A549 (cell line): ENCODE measurements at regions not wholly inside any gene's neighbourhood (a gene's known extent, or its start where the extent isn't known, plus 50 kb on each side); places are given as distances from the start of the nearest gene placed in this dataset.

Experiments
- ATAC-seq, 2 experiments: fragments of 200-7000 bp in 1 of 2; fragments of >200 bp in 1 of 2; cut with Nextera tagmentation in 1 of 2; cut with Tn5 transposase in 1 of 2; 3 replicates each; pipeline versions ENCODE4 v1.8.0 to v1.9.1; 2018 to 2020; ENCODE audit warnings: mild to moderate bottlenecking in 1 of 2, moderate library complexity in 1 of 2
- CTCF ChIA-PET: fragments of 300-600 bp; sonication (Branson Sonifier 250); formaldehyde crosslinking; extraction: SDS; loops from one replicate; lab custom pipeline; 2021; ENCODE audit warnings: antibody characterized with exemption, inconsistent platforms; lab: Yijun Ruan, JAX
- POLR2A ChIA-PET: fragments of 350-600 bp; formaldehyde crosslinking; extraction: SDS; loops from one replicate; lab custom pipeline; 2021; ENCODE audit warnings: antibody characterized with exemption, inconsistent platforms; lab: Yijun Ruan, JAX
- DNase-seq, 2 experiments: peaks; one replicate each; pipeline versions ENCODE4 v3.0.0 to v3.0.0-alpha.2; 2011 to 2016; ENCODE audit warnings: low read depth in 1 of 2, low spot score in 1 of 2
- FAIRE-seq: peaks from 2 replicates; lab custom pipeline; 2011; peaks lifted over from hg19 to GRCh38; lab: Jason Lieb, UNC
- H3K27ac ChIP-seq, 2 experiments: fragments of >200 bp; sonication (Bioruptor Twin); formaldehyde crosslinking; 3 replicates each; pipeline ENCODE4 v1.5.1; 2016 to 2017
- H3K4me1 ChIP-seq: fragments of >200 bp; sonication (Bioruptor Twin); formaldehyde crosslinking; 3 replicates; pipeline ENCODE4 v1.6.1; 2016
- H3K4me2 ChIP-seq: fragments of >200 bp; sonication (Bioruptor Twin); formaldehyde crosslinking; 3 replicates; pipeline ENCODE4 v1.6.1; 2016
- H3K4me3 ChIP-seq: fragments of >200 bp; sonication (Bioruptor Twin); formaldehyde crosslinking; 3 replicates; pipeline ENCODE4 v1.5.1; 2016
- H3K9me3 ChIP-seq: fragments of >200 bp; sonication (Bioruptor Twin); formaldehyde crosslinking; 3 replicates; pipeline ENCODE4 v1.6.1; 2016
- CBX2 ChIP-seq: fragments of 200-600 bp; sonication (generic); IDR thresholded peaks from 2 replicates; pipeline ENCODE4 v1.6.1; 2016; ENCODE audit warnings: low read depth, mild to moderate bottlenecking, borderline replicate concordance
- CEBPB ChIP-seq, 2 experiments: fragments of >200 bp in 1 of 2; sonication (Bioruptor Twin) in 1 of 2; formaldehyde crosslinking in 1 of 2; IDR thresholded peaks; 2 replicates each; pipeline ENCODE4 v1.6.1; 2012 to 2016
- CHD2 ChIP-seq: fragments of 150-350 bp; IDR thresholded peaks from 2 replicates; pipeline ENCODE4 v1.6.1; 2014; ENCODE audit warnings: low read length; ENCODE audit not compliant: partially characterized antibody
- EP300 ChIP-seq, 2 experiments: fragments of >200 bp; sonication (Bioruptor Twin); formaldehyde crosslinking; IDR thresholded peaks; 2 replicates in 1 of 2; 3 replicates in 1 of 2; pipeline ENCODE4 v1.6.1; 2016 to 2017
- ESRRA ChIP-seq: fragments of 150-350 bp; IDR thresholded peaks from 2 replicates; pipeline ENCODE4 v1.6.1; 2014; ENCODE audit warnings: mild to moderate bottlenecking, low read length, borderline replicate concordance
- FOSL2 ChIP-seq, 2 experiments: fragments of 450-650 bp in 1 of 2; fragments of >200 bp in 1 of 2; sonication (Bioruptor Twin) in 1 of 2; formaldehyde crosslinking; IDR thresholded peaks; 2 replicates each; pipeline versions ENCODE4 v1.5.0 to v1.6.1; 2016 to 2020; ENCODE audit warnings: mild to moderate bottlenecking in 1 of 2, moderate library complexity in 1 of 2
- HOXA7 ChIP-seq: fragments of 250-450 bp; sonication (Bioruptor Pico); IDR thresholded peaks from 2 replicates; pipeline ENCODE4 v1.5.0; 2020; ENCODE audit warnings: mild to moderate bottlenecking, moderate library complexity
- JUN ChIP-seq, 2 experiments: fragments of >200 bp; sonication (Bioruptor Twin); formaldehyde crosslinking; IDR thresholded peaks; 2 replicates in 1 of 2; 3 replicates in 1 of 2; pipeline ENCODE4 v1.6.1; 2016 to 2017
- KDM1A ChIP-seq: fragments of 200-600 bp; sonication (generic); IDR thresholded peaks from 2 replicates; pipeline ENCODE4 v1.6.1; 2016; ENCODE audit warnings: low read depth, mild to moderate bottlenecking
- KDM5A ChIP-seq: fragments of 200-600 bp; sonication (generic); IDR thresholded peaks from 2 replicates; pipeline ENCODE4 v1.6.1; 2016; ENCODE audit warnings: antibody characterized with exemption, mild to moderate bottlenecking
- MAFK ChIP-seq: fragments of 450-650 bp; IDR thresholded peaks from 2 replicates; pipeline ENCODE4 v1.6.1; 2014; ENCODE audit not compliant: partially characterized antibody
- MAZ ChIP-seq: fragments of 150-350 bp; IDR thresholded peaks from 2 replicates; pipeline ENCODE4 v1.6.1; 2014; ENCODE audit warnings: antibody characterized with exemption, low read depth, low read length, borderline replicate concordance
- MYC ChIP-seq: IDR thresholded peaks from 2 replicates; pipeline ENCODE4 v1.6.1; 2012; ENCODE audit warnings: mild to moderate bottlenecking, inconsistent platforms, low read length, improper control_type of control experiment, borderline replicate concordance
- NPAS2 ChIP-seq: fragments of 250-450 bp; sonication (Bioruptor Pico); IDR thresholded peaks from 2 replicates; pipeline ENCODE4 v1.8.0; 2022; ENCODE audit warnings: mild to moderate bottlenecking, moderate library complexity, borderline replicate concordance
- NR3C1 ChIP-seq: fragments of >200 bp; sonication (Bioruptor Twin); formaldehyde crosslinking; IDR thresholded peaks from 3 replicates; pipeline ENCODE4 v1.6.1; 2017
- POLR2A ChIP-seq: IDR thresholded peaks from 2 replicates; pipeline ENCODE4 v1.6.1; 2012; ENCODE audit warnings: mild to moderate bottlenecking, low read length
- SMC3 ChIP-seq: fragments of >200 bp; sonication (Bioruptor Twin); formaldehyde crosslinking; IDR thresholded peaks from 3 replicates; pipeline ENCODE4 v1.6.1; 2018; ENCODE audit warnings: inconsistent platforms
- TFCP2L1 ChIP-seq: fragments of 250-450 bp; sonication (Bioruptor Pico); IDR thresholded peaks from 2 replicates; pipeline ENCODE4 v1.5.0; 2021; ENCODE audit warnings: mild to moderate bottlenecking
- ZFP36 ChIP-seq: fragments of 450-650 bp; IDR thresholded peaks from 2 replicates; pipeline ENCODE4 v1.6.1; 2014; ENCODE audit warnings: borderline replicate concordance; ENCODE audit not compliant: partially characterized antibody
- ZNF302 ChIP-seq: fragments of 250-450 bp; sonication (Bioruptor Pico); IDR thresholded peaks from 2 replicates; pipeline ENCODE4 v1.9.0; 2021; ENCODE audit warnings: inconsistent platforms, mild to moderate bottlenecking, moderate library complexity
- ZSCAN20 ChIP-seq: fragments of 250-450 bp; sonication (Bioruptor Pico); IDR thresholded peaks from 2 replicates; pipeline ENCODE4 v1.8.0; 2022; ENCODE audit warnings: mild to moderate bottlenecking, moderate library complexity
- WGBS: methylation state at CpG from one replicate; pipeline ENCODE4 v1.1.6; 2017; ENCODE audit errors: missing lambda C conversion rate; 5-methylcytosine and 5-hydroxymethylcytosine counted together
- TF ChIP-seq, protein P1 (sequence below): IDR thresholded peaks from 2 replicates; pipeline ENCODE4 v1.6.1; 2012; ENCODE audit warnings: low read depth, borderline replicate concordance
- TF ChIP-seq, protein P2 (sequence below): fragments of 150-350 bp; IDR thresholded peaks from 2 replicates; pipeline ENCODE4 v1.6.1; 2014; ENCODE audit warnings: low read depth, mild to moderate bottlenecking, low read length
- TF ChIP-seq, protein P3 (sequence below): fragments of 450-650 bp; IDR thresholded peaks from 2 replicates; pipeline ENCODE4 v1.6.1; 2014; ENCODE audit warnings: antibody characterized with exemption
- TF ChIP-seq, protein P4 (sequence below): IDR thresholded peaks from 2 replicates; pipeline ENCODE4 v1.6.1; 2012
- TF ChIP-seq, protein P5 (sequence below): fragments of >200 bp; sonication (Bioruptor Twin); formaldehyde crosslinking; IDR thresholded peaks from 2 replicates; pipeline ENCODE4 v1.6.1; 2016
- TF ChIP-seq, protein P6 (sequence below): fragments of 250-450 bp; sonication (Bioruptor Pico); IDR thresholded peaks from 2 replicates; pipeline ENCODE4 v1.5.0; 2021; ENCODE audit warnings: mild to moderate bottlenecking, moderate library complexity, borderline replicate concordance

DNA sequence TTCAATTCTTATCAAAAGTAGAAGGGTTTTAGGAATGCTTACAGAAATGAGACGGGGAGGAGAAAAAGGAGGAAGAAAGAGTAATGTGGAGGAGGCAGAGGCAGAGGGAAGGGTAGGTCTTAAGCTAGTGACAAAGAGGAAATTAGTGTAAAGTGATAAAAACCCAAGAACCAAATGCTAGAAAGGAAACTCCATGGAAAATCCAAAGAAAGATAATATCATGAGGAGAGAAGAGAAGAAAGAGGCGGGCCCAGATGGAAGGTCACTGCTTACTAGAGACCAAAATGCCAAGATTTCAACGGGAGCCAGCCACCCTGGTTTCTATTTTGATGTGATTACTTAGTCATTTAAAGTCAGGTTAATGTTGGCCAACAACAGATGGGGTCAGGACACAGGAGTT lies 68.6 kb upstream of the IL12B start:
- ChIA-PET CTCF (interaction anchor here (0.7 to 0.9 kb wide), 2 partner anchors 11 to 28 kb away, joined by 3 read pairs; no protein-coding TSS in a partner anchor), POLR2A (no interaction called here)
- FAIRE-seq (no peak), DNase-seq (no peak), ATAC-seq (no peak)
- Histone ChIP-seq H3K4me2 (no peak overlapping the region), H3K4me1 (no peaks in the 10 kb centered on the region), H3K27ac (no peak overlapping the region), H3K4me3 (no peak overlapping the region), H3K9me3 (no peaks in the 10 kb centered on the region)
- WGBS: 61% methylated on average over 3 of the region's 3 CpGs
- TF ChIP-seq POLR2A (no peak), NR3C1 (no peak), FOSL2 (IDR thresholded peaks at IDR 0.05) (no peak), FOSL2 (CRISPR knock-in tag; IDR thresholded peaks at IDR 0.05) (no peak), ESRRA (no peak), EP300 (IDR thresholded peaks at IDR 0.05) (no peak), SMC3 (no peak), MAFK (no peak), NPAS2 (CRISPR knock-in tag) (no peak), ZNF302 (no peak), ZSCAN20 (CRISPR knock-in tag) (no peak), JUN (IDR thresholded peaks at IDR 0.05) (no peak), MYC (no peak), ZFP36 (no peak), CBX2 (no peak), KDM1A (no peak), CEBPB (IDR thresholded peaks at IDR 0.05) (no peak)
- TF ChIP-seq, protein P1, sequence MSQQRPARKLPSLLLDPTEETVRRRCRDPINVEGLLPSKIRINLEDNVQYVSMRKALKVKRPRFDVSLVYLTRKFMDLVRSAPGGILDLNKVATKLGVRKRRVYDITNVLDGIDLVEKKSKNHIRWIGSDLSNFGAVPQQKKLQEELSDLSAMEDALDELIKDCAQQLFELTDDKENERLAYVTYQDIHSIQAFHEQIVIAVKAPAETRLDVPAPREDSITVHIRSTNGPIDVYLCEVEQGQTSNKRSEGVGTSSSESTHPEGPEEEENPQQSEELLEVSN: no peak
- TF ChIP-seq, protein P2, sequence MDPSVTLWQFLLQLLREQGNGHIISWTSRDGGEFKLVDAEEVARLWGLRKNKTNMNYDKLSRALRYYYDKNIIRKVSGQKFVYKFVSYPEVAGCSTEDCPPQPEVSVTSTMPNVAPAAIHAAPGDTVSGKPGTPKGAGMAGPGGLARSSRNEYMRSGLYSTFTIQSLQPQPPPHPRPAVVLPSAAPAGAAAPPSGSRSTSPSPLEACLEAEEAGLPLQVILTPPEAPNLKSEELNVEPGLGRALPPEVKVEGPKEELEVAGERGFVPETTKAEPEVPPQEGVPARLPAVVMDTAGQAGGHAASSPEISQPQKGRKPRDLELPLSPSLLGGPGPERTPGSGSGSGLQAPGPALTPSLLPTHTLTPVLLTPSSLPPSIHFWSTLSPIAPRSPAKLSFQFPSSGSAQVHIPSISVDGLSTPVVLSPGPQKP: no peak
- TF ChIP-seq, protein P3, sequence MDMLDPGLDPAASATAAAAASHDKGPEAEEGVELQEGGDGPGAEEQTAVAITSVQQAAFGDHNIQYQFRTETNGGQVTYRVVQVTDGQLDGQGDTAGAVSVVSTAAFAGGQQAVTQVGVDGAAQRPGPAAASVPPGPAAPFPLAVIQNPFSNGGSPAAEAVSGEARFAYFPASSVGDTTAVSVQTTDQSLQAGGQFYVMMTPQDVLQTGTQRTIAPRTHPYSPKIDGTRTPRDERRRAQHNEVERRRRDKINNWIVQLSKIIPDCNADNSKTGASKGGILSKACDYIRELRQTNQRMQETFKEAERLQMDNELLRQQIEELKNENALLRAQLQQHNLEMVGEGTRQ: no peak
- TF ChIP-seq, protein P4, sequence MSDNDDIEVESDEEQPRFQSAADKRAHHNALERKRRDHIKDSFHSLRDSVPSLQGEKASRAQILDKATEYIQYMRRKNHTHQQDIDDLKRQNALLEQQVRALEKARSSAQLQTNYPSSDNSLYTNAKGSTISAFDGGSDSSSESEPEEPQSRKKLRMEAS: no peak
- TF ChIP-seq, all 56 proteins: peak for 0

DNA sequence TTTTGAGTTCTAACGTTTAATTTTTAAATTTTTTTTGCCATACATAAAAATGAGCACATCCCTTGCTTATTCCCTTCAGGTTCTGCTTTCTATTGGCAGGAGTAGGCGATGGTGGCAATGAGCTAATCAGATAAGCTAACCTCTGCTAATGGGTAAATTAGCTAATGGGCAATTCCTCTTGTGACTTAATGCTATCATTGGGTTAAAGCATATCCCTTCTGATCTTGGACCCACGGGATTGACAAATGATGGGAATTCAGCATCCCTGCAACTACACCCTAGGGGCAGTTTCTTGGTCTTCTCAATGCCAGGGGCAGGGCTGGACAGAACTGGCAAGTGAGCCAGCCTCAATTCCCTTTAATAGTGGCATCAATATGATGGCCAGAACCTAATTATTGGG lies 70.2 kb upstream of the IL12B start:
- TF ChIP-seq ESRRA (no peak), MAFK (no peak), KDM5A (no peak), NR3C1 (no peak), MAZ (no peak), CHD2 (no peak), HOXA7 (no peak), TFCP2L1 (no peak), ZSCAN20 (CRISPR knock-in tag) (no peak)
- TF ChIP-seq, protein P5, sequence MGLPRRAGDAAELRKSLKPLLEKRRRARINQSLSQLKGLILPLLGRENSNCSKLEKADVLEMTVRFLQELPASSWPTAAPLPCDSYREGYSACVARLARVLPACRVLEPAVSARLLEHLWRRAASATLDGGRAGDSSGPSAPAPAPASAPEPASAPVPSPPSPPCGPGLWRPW: no peak
- TF ChIP-seq, protein P6, sequence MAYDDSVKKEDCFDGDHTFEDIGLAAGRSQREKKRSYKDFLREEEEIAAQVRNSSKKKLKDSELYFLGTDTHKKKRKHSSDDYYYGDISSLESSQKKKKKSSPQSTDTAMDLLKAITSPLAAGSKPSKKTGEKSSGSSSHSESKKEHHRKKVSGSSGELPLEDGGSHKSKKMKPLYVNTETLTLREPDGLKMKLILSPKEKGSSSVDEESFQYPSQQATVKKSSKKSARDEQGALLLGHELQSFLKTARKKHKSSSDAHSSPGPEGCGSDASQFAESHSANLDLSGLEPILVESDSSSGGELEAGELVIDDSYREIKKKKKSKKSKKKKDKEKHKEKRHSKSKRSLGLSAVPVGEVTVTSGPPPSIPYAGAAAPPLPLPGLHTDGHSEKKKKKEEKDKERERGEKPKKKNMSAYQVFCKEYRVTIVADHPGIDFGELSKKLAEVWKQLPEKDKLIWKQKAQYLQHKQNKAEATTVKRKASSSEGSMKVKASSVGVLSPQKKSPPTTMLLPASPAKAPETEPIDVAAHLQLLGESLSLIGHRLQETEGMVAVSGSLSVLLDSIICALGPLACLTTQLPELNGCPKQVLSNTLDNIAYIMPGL (CRISPR knock-in tag): no peak
- TF ChIP-seq, protein P3: no peak
- ChIA-PET POLR2A (no interaction called here), CTCF (interaction anchor here (0.8 kb wide), 1 partner anchor 587 kb away, joined by 5 read pairs; no protein-coding TSS in a partner anchor)
- no peak overlapping the region for H3K4me3 ChIP-seq
- FAIRE-seq (no peak), ATAC-seq (no peak), DNase-seq (no peak)
- no peaks in the 10 kb centered on the region for H3K9me3 ChIP-seq
- no peak overlapping the region for H3K4me2 ChIP-seq
- WGBS: 41% methylated on average over 3 of the region's 3 CpGs
- no peak overlapping the region for H3K27ac ChIP-seq
- no peaks in the 10 kb centered on the region for H3K4me1 ChIP-seq
